ENCODE measurements at regions not wholly inside any gene's neighbourhood (a gene's known extent, or its start where the extent isn't known, plus 50 kb on each side); places are given as distances from the start of the nearest gene placed in this dataset.
"Not testable (repeated sequence)": the region's sequence is repeated elsewhere in the genome, so short reads cannot be mapped to it uniquely, and the experiment has no call there.

DNA sequence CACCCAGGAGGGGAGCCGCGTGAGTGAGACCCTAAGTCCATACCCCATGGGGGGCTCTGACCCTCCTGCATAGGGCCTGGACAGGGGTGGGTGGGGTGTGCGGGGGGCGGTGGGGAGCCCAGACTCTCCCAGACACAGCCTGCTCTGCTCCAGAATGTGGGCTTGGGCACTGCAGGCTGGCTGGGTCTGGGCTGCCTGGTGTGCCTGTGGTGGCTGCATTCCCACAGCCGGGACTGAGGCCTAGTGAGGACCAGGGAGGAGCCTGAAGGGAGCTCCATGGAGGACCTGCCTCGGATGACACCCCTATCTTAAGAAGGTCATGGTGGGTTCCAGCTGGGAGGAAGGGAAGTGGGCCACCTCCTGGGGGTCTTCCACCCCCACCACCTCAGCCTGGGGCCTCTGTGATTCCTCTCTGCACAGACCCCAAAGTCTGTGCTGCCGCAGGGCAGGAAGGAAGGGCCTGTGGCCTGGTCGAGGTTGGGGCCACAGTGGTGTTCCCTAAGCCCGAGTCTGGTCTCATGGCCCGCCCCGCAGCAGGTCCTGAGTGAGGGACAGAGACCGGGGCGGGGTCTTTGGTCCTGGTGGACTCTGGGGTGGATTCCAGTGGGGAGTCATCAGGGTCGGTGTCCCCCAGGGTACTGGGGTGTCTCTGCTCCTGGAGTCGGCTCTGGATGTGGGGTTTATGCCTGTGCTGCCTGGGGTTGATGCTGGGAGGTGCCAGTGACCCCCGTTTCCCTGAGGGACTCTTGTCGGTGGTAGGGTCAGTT is 392.3 kb downstream of the TMEM121 start:
- Histone ChIP-seq H3K27me3 (ENCODE audit: control insufficient read depth, insufficient read depth, low read length) (no peaks in the 10 kb centered on the region), H3K4me1 (ENCODE audit: control insufficient read depth, insufficient read depth, low read length) (no peaks in the 10 kb centered on the region), H3K36me3 (ENCODE audit: control insufficient read depth, insufficient read depth, low read length) (no peaks in the 10 kb centered on the region), H3K27ac (ENCODE audit: low read depth, low read length) (no peak overlapping the region), H3K4me3 (ENCODE audit: low read depth, low read length) (no peak overlapping the region), H3K9me3 (ENCODE audit: control insufficient read depth, insufficient read depth, low read depth, low read length) (peaks cover 86% of the 10 kb centered on the region; the same call in 1 of the 2 replicates), H3K9ac (ENCODE audit: low read length) (no peak overlapping the region)

DNA sequence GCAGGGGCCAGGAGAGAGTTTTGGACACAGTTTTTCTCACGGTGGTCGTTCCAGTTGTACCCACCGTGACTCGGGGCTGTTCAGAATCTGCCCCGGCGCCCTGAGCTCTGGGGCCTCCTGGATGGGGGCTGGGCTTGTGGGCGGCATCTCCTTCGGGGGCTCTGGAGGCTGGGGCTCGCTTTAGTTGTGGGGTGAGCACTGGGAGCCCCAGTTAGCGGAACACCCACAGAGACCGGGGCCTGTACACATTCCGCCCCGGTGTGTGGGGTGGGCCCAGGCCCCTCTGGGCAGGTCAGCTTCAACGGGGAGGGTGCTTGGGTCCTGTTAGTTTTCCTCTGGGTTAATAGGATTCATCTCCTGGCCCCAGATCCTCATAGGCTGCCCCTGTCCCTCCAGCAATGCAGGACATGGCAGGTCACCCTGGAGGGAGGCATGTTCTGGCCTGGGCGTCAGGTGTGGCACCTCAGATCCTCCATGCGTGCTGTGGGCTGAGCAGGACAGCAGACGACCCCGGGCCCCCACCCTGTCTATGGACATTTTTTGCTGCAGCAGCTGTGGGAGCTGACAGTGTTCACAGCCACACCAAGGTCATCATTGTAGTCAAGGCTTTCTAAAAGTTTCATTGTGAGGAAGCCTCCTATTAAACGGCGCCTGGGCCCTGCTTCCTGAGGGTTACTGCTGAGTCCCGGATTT is 393.2 kb downstream of the TMEM121 start:
- no peak overlapping the region for H3K4me3 ChIP-seq (ENCODE audit: low read depth, low read length)
- H3K27ac ChIP-seq (ENCODE audit: low read depth, low read length), result no peak overlapping the region

DNA sequence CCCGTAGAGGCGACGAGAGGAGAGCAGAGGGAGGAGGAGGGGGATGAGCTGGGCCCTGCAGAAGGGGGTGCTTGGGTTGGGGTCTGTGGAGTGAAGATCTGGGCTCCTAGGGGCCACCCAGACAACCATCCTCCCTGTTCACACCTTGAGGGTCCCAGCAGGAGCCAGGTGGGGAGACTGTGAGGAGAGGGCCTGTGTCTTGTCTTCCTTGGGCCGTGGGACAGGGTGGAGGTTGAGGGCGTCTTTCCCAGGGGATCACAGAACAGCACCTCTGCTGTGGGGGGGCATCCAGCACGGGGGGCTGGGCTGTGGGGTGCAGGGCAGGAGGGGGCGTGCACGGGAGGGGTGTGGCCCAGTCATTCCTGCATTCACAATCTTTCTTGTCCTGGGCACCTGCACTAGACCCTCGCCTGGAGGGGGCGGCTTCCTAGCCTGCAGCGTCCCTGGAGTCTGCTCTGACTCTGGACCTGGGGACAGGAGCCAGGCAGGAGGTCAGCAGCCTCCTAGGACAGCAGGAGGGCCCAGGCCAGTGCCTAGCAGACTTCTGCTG is 393.8 kb downstream of the TMEM121 start:
- H3K9me3 ChIP-seq (ENCODE audit: control insufficient read depth, insufficient read depth, low read depth, low read length), result peaks cover 84% of the 10 kb centered on the region; the same call in 1 of the 2 replicates
- not testable (repeated sequence) for H3K4me1 ChIP-seq (ENCODE audit: control insufficient read depth, insufficient read depth, low read length); H3K27me3 ChIP-seq (ENCODE audit: control insufficient read depth, insufficient read depth, low read length); H3K36me3 ChIP-seq (ENCODE audit: control insufficient read depth, insufficient read depth, low read length); H3K27ac ChIP-seq (ENCODE audit: low read depth, low read length); H3K4me3 ChIP-seq (ENCODE audit: low read depth, low read length); H3K9ac ChIP-seq (ENCODE audit: low read length)

More for the DNA sequence above, 393.2 kb downstream of the TMEM121 start:
- H3K4me1 ChIP-seq (ENCODE audit: control insufficient read depth, insufficient read depth, low read length), result no peaks in the 10 kb centered on the region
- H3K36me3 ChIP-seq (ENCODE audit: control insufficient read depth, insufficient read depth, low read length), result no peaks in the 10 kb centered on the region
- H3K9ac ChIP-seq (ENCODE audit: low read length), result no peak overlapping the region
- peaks cover 84% of the 10 kb centered on the region; the same call in 1 of the 2 replicates for H3K9me3 ChIP-seq (ENCODE audit: control insufficient read depth, insufficient read depth, low read depth, low read length)
- H3K27me3 ChIP-seq (ENCODE audit: control insufficient read depth, insufficient read depth, low read length), result no peaks in the 10 kb centered on the region

DNA sequence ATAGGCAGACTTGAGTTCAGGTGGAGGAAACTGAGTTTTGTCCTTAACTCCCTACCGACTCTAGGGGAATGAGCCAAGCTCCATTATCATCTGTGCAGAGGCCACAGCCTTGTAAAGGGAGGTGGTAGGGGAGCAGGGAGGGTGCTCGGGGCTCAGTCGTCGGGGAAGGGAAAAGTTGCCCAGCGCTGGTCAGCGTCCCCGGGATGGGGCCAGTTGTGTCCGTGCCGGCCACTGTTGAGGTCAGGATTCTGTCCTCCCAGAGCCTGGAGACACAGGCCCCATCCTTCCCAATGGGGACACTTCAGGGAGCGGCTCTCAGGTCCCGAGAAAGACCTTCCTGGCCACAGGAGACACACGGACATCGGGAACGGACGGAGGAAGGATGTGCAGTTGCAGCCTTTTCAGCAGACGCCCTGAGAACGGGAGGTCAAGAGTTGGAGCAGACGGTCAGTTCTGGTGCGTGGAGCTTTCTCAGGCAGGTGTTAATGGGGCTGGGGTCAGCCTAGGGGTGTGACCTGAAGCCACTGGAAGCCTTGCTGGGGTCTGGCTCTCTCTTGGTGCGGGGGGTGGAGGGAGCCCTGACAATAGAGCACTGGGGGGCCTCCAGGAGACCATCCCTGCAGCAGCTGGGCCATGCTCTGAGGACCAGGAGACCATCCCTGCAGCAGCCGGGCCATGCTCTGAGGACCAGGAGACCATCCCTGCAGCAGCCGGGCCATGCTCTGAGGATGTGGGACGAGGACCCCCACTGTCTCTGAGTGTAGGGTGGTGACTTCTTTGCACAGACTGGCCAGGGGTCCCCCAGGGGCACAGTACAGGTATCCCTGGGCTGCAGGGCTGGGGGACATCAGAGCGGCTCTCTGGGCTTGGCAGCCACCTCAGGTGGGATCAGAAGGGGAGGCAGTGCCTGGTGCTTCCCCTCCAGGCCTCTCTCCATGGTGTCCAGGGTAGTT is 394.7 kb downstream of the TMEM121 start:
- H3K4me1 ChIP-seq (ENCODE audit: control insufficient read depth, insufficient read depth, low read length); H3K27me3 ChIP-seq (ENCODE audit: control insufficient read depth, insufficient read depth, low read length); H3K36me3 ChIP-seq (ENCODE audit: control insufficient read depth, insufficient read depth, low read length); H3K27ac ChIP-seq (ENCODE audit: low read depth, low read length); H3K9ac ChIP-seq (ENCODE audit: low read length); H3K4me3 ChIP-seq (ENCODE audit: low read depth, low read length): not testable (repeated sequence)
- peaks cover 84% of the 10 kb centered on the region; the same call in 1 of the 2 replicates for H3K9me3 ChIP-seq (ENCODE audit: control insufficient read depth, insufficient read depth, low read depth, low read length)

DNA sequence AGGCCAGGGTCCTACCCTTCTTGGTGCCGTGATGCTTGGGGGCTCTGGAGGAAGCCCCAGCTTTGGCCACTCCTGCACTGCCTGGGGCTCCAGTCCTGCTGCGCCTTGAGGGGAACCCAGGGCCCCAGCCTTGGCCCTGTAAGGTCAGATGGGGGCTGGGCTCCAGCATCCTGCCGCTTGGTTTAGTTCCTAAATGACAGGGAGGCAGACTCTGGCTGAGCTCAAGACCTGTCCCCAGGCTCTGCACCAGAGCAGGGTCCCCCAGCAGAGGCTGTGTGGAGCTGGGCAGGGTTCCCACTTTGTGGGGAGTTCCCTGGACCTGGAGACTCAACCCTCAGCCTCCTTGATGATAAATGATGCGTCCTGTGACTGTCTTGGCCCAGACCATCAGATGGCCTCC is 395.4 kb downstream of the TMEM121 start:
- not testable (repeated sequence) for H3K9ac ChIP-seq (ENCODE audit: low read length); H3K27me3 ChIP-seq (ENCODE audit: control insufficient read depth, insufficient read depth, low read length); H3K4me1 ChIP-seq (ENCODE audit: control insufficient read depth, insufficient read depth, low read length); H3K36me3 ChIP-seq (ENCODE audit: control insufficient read depth, insufficient read depth, low read length); H3K4me3 ChIP-seq (ENCODE audit: low read depth, low read length); H3K27ac ChIP-seq (ENCODE audit: low read depth, low read length)
- peaks cover 85% of the 10 kb centered on the region; the same call in 1 of the 2 replicates for H3K9me3 ChIP-seq (ENCODE audit: control insufficient read depth, insufficient read depth, low read depth, low read length)

DNA sequence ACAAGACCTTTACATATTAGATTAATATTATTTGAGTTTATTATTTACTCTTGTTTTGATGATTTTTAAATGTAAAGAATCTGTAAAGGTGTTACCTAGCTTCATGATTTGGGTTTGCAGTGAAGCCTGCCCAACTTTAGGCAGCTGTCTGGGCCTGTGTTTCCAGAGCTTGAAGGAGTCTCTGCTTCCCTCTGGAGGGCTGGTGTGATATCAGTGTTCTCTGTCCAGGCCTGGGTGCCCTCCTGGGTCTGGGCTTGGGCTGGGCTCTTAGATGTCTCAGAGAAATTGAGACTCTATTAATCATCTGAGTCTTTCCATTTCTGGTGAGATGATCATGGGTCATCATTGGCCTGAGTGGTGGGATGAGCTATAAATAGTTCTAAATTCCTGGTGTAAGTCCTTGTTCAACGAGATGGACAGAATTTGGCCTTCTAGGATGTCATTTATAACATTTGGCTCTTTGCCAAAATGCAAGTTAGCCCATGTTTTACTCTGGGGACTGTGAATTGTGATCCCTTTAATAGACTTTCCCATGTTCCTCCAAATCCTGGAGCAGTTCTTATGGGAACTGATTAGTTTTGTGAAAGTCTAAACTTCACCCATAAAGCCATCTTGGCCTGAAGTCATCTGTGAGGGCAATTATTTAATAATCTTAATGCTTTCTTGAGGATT is 397.3 kb downstream of the TMEM121 start:
- H3K27me3 ChIP-seq (ENCODE audit: control insufficient read depth, insufficient read depth, low read length); H3K4me3 ChIP-seq (ENCODE audit: low read depth, low read length); H3K4me1 ChIP-seq (ENCODE audit: control insufficient read depth, insufficient read depth, low read length); H3K9ac ChIP-seq (ENCODE audit: low read length); H3K36me3 ChIP-seq (ENCODE audit: control insufficient read depth, insufficient read depth, low read length); H3K27ac ChIP-seq (ENCODE audit: low read depth, low read length): not testable (repeated sequence)
- H3K9me3 ChIP-seq (ENCODE audit: control insufficient read depth, insufficient read depth, low read depth, low read length), result peaks cover 86% of the 10 kb centered on the region; the same call in 1 of the 2 replicates

DNA sequence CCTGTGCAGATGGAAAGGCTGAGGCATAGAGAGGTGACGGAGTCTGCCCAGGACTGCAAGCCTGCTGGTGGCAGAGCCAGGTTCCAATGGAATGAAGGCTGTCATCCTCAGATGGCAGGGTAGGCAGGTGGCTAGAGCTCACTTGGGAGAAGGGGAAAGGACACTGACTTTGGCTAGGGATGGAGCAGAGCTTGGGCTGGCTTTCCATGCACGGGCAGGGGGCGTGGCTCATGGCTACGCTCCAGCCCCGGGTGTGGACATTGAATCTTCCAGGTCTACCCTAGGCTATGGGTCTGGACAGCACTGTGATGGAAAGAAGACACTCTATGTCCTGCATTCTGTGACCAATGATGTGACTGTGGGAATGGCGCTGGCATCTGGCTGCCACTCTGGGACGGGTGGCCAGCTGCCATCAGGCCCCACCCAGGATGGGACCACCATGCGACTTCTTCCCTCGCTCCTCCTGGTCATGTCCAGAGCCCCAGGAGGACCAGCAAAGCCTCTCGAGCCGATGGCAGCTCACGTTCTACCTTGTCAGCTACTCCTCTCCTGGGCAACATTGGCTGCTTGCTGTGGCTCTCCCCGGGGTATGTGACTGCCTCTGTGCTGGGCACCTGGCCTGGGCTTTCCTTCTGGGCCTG is 398.7 kb downstream of the TMEM121 start:
- no peaks in the 10 kb centered on the region for H3K4me1 ChIP-seq (ENCODE audit: control insufficient read depth, insufficient read depth, low read length)
- H3K9ac ChIP-seq (ENCODE audit: low read length), result no peak overlapping the region
- H3K27ac ChIP-seq (ENCODE audit: low read depth, low read length), result no peak overlapping the region
- no peak overlapping the region for H3K4me3 ChIP-seq (ENCODE audit: low read depth, low read length)
- peaks cover 86% of the 10 kb centered on the region; the same call in 1 of the 2 replicates for H3K9me3 ChIP-seq (ENCODE audit: control insufficient read depth, insufficient read depth, low read depth, low read length)
- no peaks in the 10 kb centered on the region for H3K36me3 ChIP-seq (ENCODE audit: control insufficient read depth, insufficient read depth, low read length)
- H3K27me3 ChIP-seq (ENCODE audit: control insufficient read depth, insufficient read depth, low read length), result no peaks in the 10 kb centered on the region

DNA sequence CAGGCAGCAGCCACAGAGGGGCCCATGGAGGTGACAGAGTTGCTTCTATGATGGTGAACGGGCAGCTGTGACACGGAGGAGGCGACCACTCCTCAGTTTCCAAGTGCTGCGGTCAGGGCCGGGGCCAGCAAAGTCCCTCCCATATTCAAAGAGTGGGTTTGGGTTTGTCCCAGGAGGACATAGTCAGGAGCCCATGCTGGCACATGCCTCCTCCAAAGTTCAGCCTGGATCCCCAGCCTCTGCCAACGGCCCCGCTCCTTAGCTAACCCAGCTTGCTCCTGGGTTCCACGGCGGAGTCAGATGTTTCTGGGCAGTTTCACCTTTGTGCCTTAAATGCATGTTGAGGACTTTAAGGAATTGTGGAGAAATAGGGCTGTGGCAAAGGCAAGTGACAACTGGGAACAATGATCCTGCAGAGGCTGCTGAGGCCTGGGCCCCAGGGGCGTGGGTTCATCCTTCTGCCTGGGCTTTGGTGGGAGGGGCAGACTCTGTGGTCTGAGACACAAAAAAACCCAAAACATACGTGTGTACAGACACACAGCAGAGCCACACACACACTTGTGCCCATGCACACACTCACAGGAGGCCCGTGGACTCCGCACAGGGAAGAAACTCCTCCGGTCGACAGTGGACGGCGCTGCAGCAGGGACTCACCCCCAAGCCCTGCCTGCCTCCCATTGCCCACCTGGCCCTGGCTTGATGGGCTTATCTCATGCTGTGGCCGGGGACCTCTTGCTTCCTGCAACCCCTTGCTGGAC is 399.4 kb downstream of the TMEM121 start:
- Histone ChIP-seq H3K9ac (ENCODE audit: low read length) (no peak overlapping the region), H3K4me1 (ENCODE audit: control insufficient read depth, insufficient read depth, low read length) (no peaks in the 10 kb centered on the region), H3K27me3 (ENCODE audit: control insufficient read depth, insufficient read depth, low read length) (0 out of 2 replicates have a peak, but pooled peaks cover 3% of the 10 kb centered on the region), H3K27ac (ENCODE audit: low read depth, low read length) (no peak overlapping the region), H3K4me3 (ENCODE audit: low read depth, low read length) (no peak overlapping the region), H3K36me3 (ENCODE audit: control insufficient read depth, insufficient read depth, low read length) (no peaks in the 10 kb centered on the region), H3K9me3 (ENCODE audit: control insufficient read depth, insufficient read depth, low read depth, low read length) (peaks cover 88% of the 10 kb centered on the region; the same call in 1 of the 2 replicates)

DNA sequence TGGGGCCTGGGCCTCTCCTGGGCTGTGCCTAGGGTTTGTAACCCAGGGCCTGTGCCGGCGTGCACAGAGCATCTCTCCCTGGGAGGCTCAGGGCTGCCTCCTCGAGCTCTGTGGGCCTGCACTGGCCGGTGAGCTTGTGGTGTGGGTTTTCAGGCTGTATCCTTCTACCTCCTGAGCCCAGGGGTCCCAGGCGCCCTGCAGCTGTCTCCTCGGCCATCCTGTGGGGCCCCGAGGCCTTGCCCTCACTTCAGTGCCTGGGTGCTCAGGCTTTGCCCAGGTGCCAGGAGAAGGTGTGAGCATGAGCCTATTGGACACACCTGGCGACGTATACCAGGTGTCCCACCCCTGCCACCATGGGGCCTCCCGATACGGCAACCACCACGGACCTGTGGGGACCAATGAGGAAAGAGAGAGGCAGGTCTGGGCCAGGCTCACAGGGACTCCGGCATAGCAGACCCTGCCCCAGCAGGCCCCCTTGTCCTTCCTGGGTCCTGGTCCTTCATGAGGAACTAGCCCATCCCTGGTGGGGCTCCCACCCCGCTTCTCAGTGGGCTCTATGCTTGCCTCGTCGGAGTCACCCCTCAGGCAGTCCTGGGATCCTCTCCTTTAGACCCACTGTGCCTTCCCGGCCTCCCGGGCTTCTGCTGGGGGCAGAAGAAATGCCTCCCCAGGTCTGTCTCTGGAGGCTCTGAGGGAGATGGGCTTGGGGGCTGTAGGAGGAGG is 400.2 kb downstream of the TMEM121 start:
- Histone ChIP-seq H3K9me3 (ENCODE audit: control insufficient read depth, insufficient read depth, low read depth, low read length) (peaks cover 84% of the 10 kb centered on the region; the same call in 1 of the 2 replicates), H3K27ac (ENCODE audit: low read depth, low read length) (no peak overlapping the region), H3K4me1 (ENCODE audit: control insufficient read depth, insufficient read depth, low read length) (no peaks in the 10 kb centered on the region), H3K9ac (ENCODE audit: low read length) (no peak overlapping the region), H3K27me3 (ENCODE audit: control insufficient read depth, insufficient read depth, low read length) (0 out of 2 replicates have a peak, but pooled peaks cover 3% of the 10 kb centered on the region), H3K4me3 (ENCODE audit: low read depth, low read length) (no peak overlapping the region), H3K36me3 (ENCODE audit: control insufficient read depth, insufficient read depth, low read length) (no peaks in the 10 kb centered on the region)

All from HUES6 (cell line).